HG03432 (cell line): ENCODE measurements at regions not wholly inside any gene's neighbourhood (a gene's known extent, or its start where the extent isn't known, plus 50 kb on each side); places are given as distances from the start of the nearest gene placed in this dataset.
"Not testable (repeated sequence)": the region's sequence is repeated elsewhere in the genome, so short reads cannot be mapped to it uniquely, and the experiment has no call there.

Experiments used
- ATAC-seq: cut with Tn5 transposase; IDR thresholded peaks from one replicate; pipeline ENCODE4 v1.9.1; 2021; ENCODE audit warnings: mild to moderate bottlenecking, moderate library complexity; ENCODE audit not compliant: unreplicated experiment

GRCh38 chr6:67883500-67884366, 751.3 kb upstream of the ADGRB3 start:
- no peak for ATAC-seq

- ATAC-seq = no peak
These were observed 752.4 kb upstream of the ADGRB3 start for GRCh38 chr6:67882436-67883311.

- no peak for ATAC-seq
These were observed 753.4 kb upstream of the ADGRB3 start for GRCh38 chr6:67881706-67882065.

GRCh38 chr6:67880939-67881705, 754.0 kb upstream of the ADGRB3 start:
- no peak for ATAC-seq

- not testable (repeated sequence) for ATAC-seq
These were observed 754.7 kb upstream of the ADGRB3 start for GRCh38 chr6:67880343-67880742.

GRCh38 chr6:67879928-67880327, 755.2 kb upstream of the ADGRB3 start:
- not testable (repeated sequence) for ATAC-seq

GRCh38 chr6:67879105-67879904, 755.8 kb upstream of the ADGRB3 start:
- not testable (repeated sequence) for ATAC-seq

- not testable (repeated sequence) for ATAC-seq
These were observed 756.9 kb upstream of the ADGRB3 start for GRCh38 chr6:67878216-67878615.

GRCh38 chr6:67877288-67877687, 757.8 kb upstream of the ADGRB3 start:
- ATAC-seq = no peak

GRCh38 chr6:67875877-67876383, 759.2 kb upstream of the ADGRB3 start:
- ATAC-seq = no peak

- no peak for ATAC-seq
These were observed 764.8 kb upstream of the ADGRB3 start for GRCh38 chr6:67870321-67870720.

- ATAC-seq = no peak
These were observed 771.7 kb upstream of the ADGRB3 start for GRCh38 chr6:67863346-67863745.

- ATAC-seq = no peak
These were observed 781.0 kb upstream of the ADGRB3 start for GRCh38 chr6:67854098-67854497.

GRCh38 chr6:67839818-67840217, 795.3 kb upstream of the ADGRB3 start:
- ATAC-seq = no peak

GRCh38 chr6:67825201-67825895, 809.7 kb upstream of the ADGRB3 start:
- ATAC-seq = no peak

GRCh38 chr6:67818322-67818721, 816.8 kb upstream of the ADGRB3 start:
- no peak for ATAC-seq

- ATAC-seq = no peak
These were observed 819.5 kb upstream of the ADGRB3 start for GRCh38 chr6:67815623-67816022.

GRCh38 chr6:67814262-67814661, 820.8 kb upstream of the ADGRB3 start:
- no peak for ATAC-seq

GRCh38 chr6:67812693-67813092, 822.4 kb upstream of the ADGRB3 start:
- no peak for ATAC-seq
